ENCODE measurements at regions not wholly inside any gene's neighbourhood (a gene's known extent, or its start where the extent isn't known, plus 50 kb on each side); places are given as distances from the start of the nearest gene placed in this dataset.
A peak's percentile ranks its signal among the peaks of the same experiment; 100 is the strongest.

- no peak for DNase-seq (ENCODE audit: low spot score)
Observed at GRCh38 chr7:47636433-47637175, 54.7 kb upstream of the TNS3 start.

- DNase-seq (ENCODE audit: low spot score), result no peak
Observed at GRCh38 chr7:47636081-47636432, 54.1 kb upstream of the TNS3 start.

- peak; percentile 60 for DNase-seq (ENCODE audit: low spot score)
Observed at GRCh38 chr7:47635091-47636080, 53.5 kb upstream of the TNS3 start.

- DNase-seq (ENCODE audit: low spot score), result no peak
Observed at GRCh38 chr7:47634273-47634672, 52.4 kb upstream of the TNS3 start.

GRCh38 chr7:47633134-47633533 lies 51.2 kb upstream of the TNS3 start:
- no peak for DNase-seq (ENCODE audit: low spot score)
